DOHH2 (cell line): ENCODE measurements at regions not wholly inside any gene's neighbourhood (a gene's known extent, or its start where the extent isn't known, plus 50 kb on each side); places are given as distances from the start of the nearest gene placed in this dataset.

Source experiments
- H3F3A ChIP-seq: fragments of 200-600 bp; sonication (generic), shearing (Covaris generic); 2 replicates; pipeline ENCODE4 v1.6.0; 2016; ENCODE audit warnings: antibody characterized with exemption, mild to moderate bottlenecking; ENCODE audit not compliant: control insufficient read depth, insufficient read depth
- H3K27ac ChIP-seq: fragments of 200-600 bp; sonication (generic); 2 replicates; pipeline ENCODE4 v1.5.1; 2014; ENCODE audit warnings: low read depth, mild to moderate bottlenecking, low read length, moderate library complexity
- H3K27me3 ChIP-seq: fragments of 200-600 bp; sonication (generic); 2 replicates; pipeline ENCODE4 v1.6.1; 2014; ENCODE audit warnings: mild to moderate bottlenecking, low read length, mixed read lengths; ENCODE audit not compliant: control insufficient read depth
- H3K36me3 ChIP-seq: fragments of 200-600 bp; sonication (generic); 2 replicates; pipeline ENCODE4 v1.6.1; 2014; ENCODE audit warnings: mild to moderate bottlenecking, low read length, moderate library complexity, mixed read lengths; ENCODE audit not compliant: control insufficient read depth
- H3K4me1 ChIP-seq: fragments of 200-600 bp; sonication (generic); 2 replicates; pipeline ENCODE4 v1.6.1; 2014; ENCODE audit warnings: mild to moderate bottlenecking, low read length, mixed read lengths; ENCODE audit not compliant: control insufficient read depth
- H3K4me2 ChIP-seq: fragments of 200-600 bp; sonication (generic); 2 replicates; pipeline ENCODE4 v1.6.0; 2014; ENCODE audit warnings: mild to moderate bottlenecking, low read length, moderate library complexity
- H3K4me3 ChIP-seq: fragments of 200-600 bp; sonication (generic); 2 replicates; pipeline ENCODE4 v1.5.1; 2014; ENCODE audit warnings: mild to moderate bottlenecking, low read length, mixed read lengths
- H3K79me2 ChIP-seq: fragments of 200-600 bp; sonication (generic); 2 replicates; pipeline ENCODE4 v1.6.1; 2014; ENCODE audit warnings: mild to moderate bottlenecking, low read length, mixed read lengths; ENCODE audit not compliant: control insufficient read depth
- H3K9me2 ChIP-seq: fragments of 200-600 bp; sonication (generic); replicated peaks from 2 replicates; pipeline ENCODE4 v1.6.1; 2014; ENCODE audit warnings: mild to moderate bottlenecking, low read length, mixed read lengths; ENCODE audit not compliant: control insufficient read depth
- H3K9me3 ChIP-seq: fragments of 200-600 bp; sonication (generic); 2 replicates; pipeline ENCODE4 v1.6.1; 2014; ENCODE audit warnings: antibody characterized with exemption, low read length, mixed read lengths; ENCODE audit not compliant: control insufficient read depth, insufficient read depth
- H4K20me1 ChIP-seq: fragments of 200-600 bp; sonication (generic); 2 replicates; pipeline ENCODE4 v1.6.0; 2014; ENCODE audit warnings: low read depth, mild to moderate bottlenecking, antibody characterized with exemption, low read length, moderate library complexity; ENCODE audit not compliant: control insufficient read depth, insufficient read depth
- CTCF ChIP-seq: fragments of 200-600 bp; sonication (generic); IDR thresholded peaks from one replicate; pipeline ENCODE4 v1.5.1; 2014; ENCODE audit warnings: antibody characterized with exemption, mild to moderate bottlenecking, low read depth, low read length; ENCODE audit not compliant: poor library complexity, severe bottlenecking
- EZH2phosphoT487 ChIP-seq: fragments of 200-600 bp; sonication (generic); IDR thresholded peaks from 2 replicates; pipeline ENCODE4 v1.6.1; 2017; ENCODE audit warnings: borderline replicate concordance, mild to moderate bottlenecking, antibody characterized with exemption, low read length, moderate library complexity, mixed read lengths

- no peaks in the 10 kb centered on the region for H3K36me3 ChIP-seq
- H3K79me2 ChIP-seq: no peaks in the 10 kb centered on the region
- no peaks in the 10 kb centered on the region for H3K4me1 ChIP-seq
- H3K4me2 ChIP-seq: no peak overlapping the region
- H3K9me3 ChIP-seq: no peaks in the 10 kb centered on the region
- TF ChIP-seq CTCF: no peak
- TF ChIP-seq EZH2phosphoT487: no peak
- H3K27ac ChIP-seq: no peak overlapping the region
- H3K9me2 ChIP-seq: no peaks in the 10 kb centered on the region
- no peak overlapping the region for H3K4me3 ChIP-seq
- no peaks in the 10 kb centered on the region for H3F3A ChIP-seq
- no peaks in the 10 kb centered on the region for H4K20me1 ChIP-seq
- no peaks in the 10 kb centered on the region for H3K27me3 ChIP-seq
Measured at GRCh38 chr6:12414096-12414675, 124.0 kb downstream of the EDN1 start.

GRCh38 chr6:12415980-12416598 is 125.9 kb downstream of the EDN1 start:
- Histone ChIP-seq H3K36me3 (no peaks in the 10 kb centered on the region), H3K4me2 (no peak overlapping the region), H3F3A (no peaks in the 10 kb centered on the region), H3K4me1 (no peaks in the 10 kb centered on the region), H3K79me2 (no peaks in the 10 kb centered on the region), H3K4me3 (no peak overlapping the region), H3K27ac (no peak overlapping the region), H4K20me1 (no peaks in the 10 kb centered on the region), H3K9me2 (no peaks in the 10 kb centered on the region), H3K9me3 (no peaks in the 10 kb centered on the region), H3K27me3 (no peaks in the 10 kb centered on the region)
- no peak for TF ChIP-seq CTCF
- no peak for TF ChIP-seq EZH2phosphoT487

- H3K9me3 ChIP-seq: no peaks in the 10 kb centered on the region
- no peak overlapping the region for H3K4me2 ChIP-seq
- TF ChIP-seq CTCF (no peak), EZH2phosphoT487 (no peak)
- H3K4me1 ChIP-seq: no peaks in the 10 kb centered on the region
- no peaks in the 10 kb centered on the region for H4K20me1 ChIP-seq
- H3K79me2 ChIP-seq: no peaks in the 10 kb centered on the region
- H3K4me3 ChIP-seq: no peak overlapping the region
- H3K36me3 ChIP-seq: no peaks in the 10 kb centered on the region
- no peaks in the 10 kb centered on the region for H3F3A ChIP-seq
- H3K9me2 ChIP-seq: no peaks in the 10 kb centered on the region
- no peak overlapping the region for H3K27ac ChIP-seq
- H3K27me3 ChIP-seq: no peaks in the 10 kb centered on the region
Measured at GRCh38 chr6:12417191-12417590, 127.0 kb downstream of the EDN1 start.
